Neural progenitor cell (in vitro differentiated cells): ENCODE measurements at regions not wholly inside any gene's neighbourhood (a gene's known extent, or its start where the extent isn't known, plus 50 kb on each side); places are given as distances from the start of the nearest gene placed in this dataset.

ENCODE experiments used
- DNase-seq: peaks from one replicate; pipeline ENCODE4 v3.0.0-alpha.2; 2016; ENCODE audit warnings: low spot score
- H2AFZ ChIP-seq: fragments of 200-600 bp; sonication (generic); replicated peaks from 2 replicates; pipeline ENCODE4 v1.6.1; 2016; ENCODE audit warnings: antibody characterized with exemption
- H3F3A ChIP-seq: fragments of 200-600 bp; sonication (generic); 2 replicates; pipeline ENCODE4 v1.6.1; 2016; ENCODE audit warnings: antibody characterized with exemption, low read depth
- H3K27ac ChIP-seq: fragments of 200-600 bp; sonication (generic); 2 replicates; pipeline ENCODE4 v1.5.1; 2016; ENCODE audit warnings: mild to moderate bottlenecking
- H3K27me3 ChIP-seq: fragments of 200-600 bp; sonication (generic); 2 replicates; pipeline ENCODE4 v1.6.1; 2016; ENCODE audit warnings: mild to moderate bottlenecking, moderate library complexity
- H3K36me3 ChIP-seq: fragments of 200-600 bp; sonication (generic); 2 replicates; pipeline ENCODE4 v1.5.1; 2016
- H3K4me1 ChIP-seq: fragments of 200-600 bp; sonication (generic); 2 replicates; pipeline ENCODE4 v1.6.1; 2016; ENCODE audit warnings: mixed run types
- H3K4me2 ChIP-seq: fragments of 200-600 bp; sonication (generic); 2 replicates; pipeline ENCODE4 v1.6.1; 2016
- H3K4me3 ChIP-seq: fragments of 200-600 bp; sonication (generic); 2 replicates; pipeline ENCODE4 v1.5.1; 2016
- H3K79me2 ChIP-seq: fragments of 200-600 bp; sonication (generic); 2 replicates; pipeline ENCODE4 v1.6.1; 2016; ENCODE audit warnings: low read depth
- H3K9ac ChIP-seq: fragments of 200-600 bp; sonication (generic); 2 replicates; pipeline ENCODE4 v1.6.1; 2016
- H3K9me3 ChIP-seq: fragments of 200-600 bp; sonication (generic); 2 replicates; pipeline ENCODE4 v1.5.1; 2016; ENCODE audit warnings: low read depth
- H4K20me1 ChIP-seq: fragments of 200-600 bp; sonication (generic); 2 replicates; pipeline ENCODE4 v1.6.1; 2016; ENCODE audit warnings: low read depth
- H3K27ac Mint-ChIP-seq: 3 replicates; pipeline ENCODE4 v1.8.0; 2021; ENCODE audit warnings: mixed read lengths
- H3K27me3 Mint-ChIP-seq: 2 replicates; pipeline ENCODE4 v1.8.0; 2022; ENCODE audit warnings: low read depth, mild to moderate bottlenecking, inconsistent platforms, moderate library complexity, mixed read lengths; ENCODE audit not compliant: insufficient read depth
- H3K36me3 Mint-ChIP-seq: 3 replicates; pipeline ENCODE4 v1.8.0; 2021; ENCODE audit warnings: mixed read lengths
- H3K4me1 Mint-ChIP-seq: 3 replicates; pipeline ENCODE4 v1.8.0; 2021; ENCODE audit warnings: mixed read lengths
- H3K4me3 Mint-ChIP-seq: 3 replicates; pipeline ENCODE4 v1.8.0; 2021; ENCODE audit warnings: mild to moderate bottlenecking, moderate library complexity, mixed read lengths
- H3K9me3 Mint-ChIP-seq: 3 replicates; pipeline ENCODE4 v1.8.0; 2020; ENCODE audit warnings: mixed read lengths
- CTCF ChIP-seq: fragments of 200-600 bp; sonication (generic); IDR thresholded peaks from 2 replicates; pipeline ENCODE4 v1.5.1; 2017; ENCODE audit warnings: antibody characterized with exemption, mild to moderate bottlenecking
- EZH2 ChIP-seq: fragments of 200-600 bp; sonication (generic); IDR thresholded peaks from 2 replicates; pipeline ENCODE4 v1.6.1; 2017; ENCODE audit warnings: antibody characterized with exemption, mild to moderate bottlenecking, moderate library complexity
- EZH2phosphoT487 ChIP-seq: fragments of 200-600 bp; sonication (generic); IDR thresholded peaks from 2 replicates; pipeline ENCODE4 v1.6.1; 2017; ENCODE audit warnings: antibody characterized with exemption

DNA sequence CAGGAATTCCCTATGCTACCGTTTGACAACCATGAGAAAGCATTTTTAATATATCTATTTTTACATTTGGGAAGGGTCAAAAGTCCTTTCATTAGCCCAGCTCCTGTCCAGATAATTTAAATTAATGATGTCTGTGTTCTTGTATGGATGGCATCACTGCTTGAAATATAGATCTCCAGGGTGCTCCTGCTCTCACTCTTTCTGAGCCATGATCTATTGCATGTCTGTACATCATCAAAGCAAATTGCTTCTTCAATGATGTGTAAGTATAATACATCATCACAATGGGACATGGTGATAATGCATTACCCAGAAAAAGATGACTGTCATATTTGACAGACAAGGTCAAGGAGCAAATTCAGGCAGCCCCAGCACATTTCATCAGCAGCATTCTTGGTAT, 223.6 kb upstream of the CNTN6 start:
- Histone ChIP-seq H3F3A (no peaks in the 10 kb centered on the region), H3K4me3 (no peak overlapping the region), H3K27ac (no peak overlapping the region), H4K20me1 (no peaks in the 10 kb centered on the region), H3K9ac (no peak overlapping the region), H3K79me2 (no peaks in the 10 kb centered on the region), H3K36me3 (no peaks in the 10 kb centered on the region), H3K4me1 (no peaks in the 10 kb centered on the region), H3K9me3 (peaks cover 3% of the 10 kb centered on the region), H3K4me2 (no peak overlapping the region), H2AFZ (no peak overlapping the region), H3K27me3 (no peaks in the 10 kb centered on the region)
- no peak overlapping the region for H3K4me3 Mint-ChIP-seq
- H3K27me3 Mint-ChIP-seq: no peaks in the 10 kb centered on the region
- no peaks in the 10 kb centered on the region for H3K9me3 Mint-ChIP-seq
- no peak for DNase-seq
- H3K27ac Mint-ChIP-seq: no peak overlapping the region
- H3K4me1 Mint-ChIP-seq: peaks cover 2% of the 10 kb centered on the region
- TF ChIP-seq EZH2 (no peak), EZH2phosphoT487 (no peak), CTCF (no peak)
- no peaks in the 10 kb centered on the region for H3K36me3 Mint-ChIP-seq

DNA sequence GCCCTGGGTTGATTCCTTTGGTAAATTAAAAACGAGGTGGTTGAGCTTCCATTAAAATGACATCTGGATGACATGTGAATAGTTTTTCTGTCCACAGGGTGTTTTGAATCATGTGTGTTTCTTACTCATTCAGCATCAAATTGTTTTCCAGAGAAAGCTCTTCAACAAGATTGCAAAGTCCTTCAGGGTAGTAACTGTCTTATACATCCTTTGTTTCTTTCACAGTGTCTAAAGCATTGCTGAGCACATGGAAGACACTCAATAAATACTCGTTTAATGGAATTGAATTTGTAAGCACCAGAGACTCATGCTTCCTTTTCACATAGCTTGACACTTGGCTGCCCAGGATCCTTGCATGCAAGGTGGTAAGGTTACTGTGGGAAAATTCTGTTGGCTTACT, 223.1 kb upstream of the CNTN6 start:
- no peaks in the 10 kb centered on the region for H4K20me1 ChIP-seq
- Mint-ChIP-seq H3K9me3 (no peaks in the 10 kb centered on the region), H3K27me3 (no peaks in the 10 kb centered on the region), H3K36me3 (no peaks in the 10 kb centered on the region), H3K4me1 (peaks cover 2% of the 10 kb centered on the region), H3K27ac (no peak overlapping the region), H3K4me3 (no peak overlapping the region)
- peaks cover 3% of the 10 kb centered on the region for H3K9me3 ChIP-seq
- no peaks in the 10 kb centered on the region for H3K79me2 ChIP-seq
- H3K27ac ChIP-seq: no peak overlapping the region
- no peak for DNase-seq
- no peaks in the 10 kb centered on the region for H3K4me1 ChIP-seq
- H3K9ac ChIP-seq: no peak overlapping the region
- H3K27me3 ChIP-seq: no peaks in the 10 kb centered on the region
- no peaks in the 10 kb centered on the region for H3K36me3 ChIP-seq
- no peak overlapping the region for H3K4me2 ChIP-seq
- no peak overlapping the region for H3K4me3 ChIP-seq
- H2AFZ ChIP-seq: peak overlapping the region; percentile 66
- no peak for TF ChIP-seq CTCF
- no peaks in the 10 kb centered on the region for H3F3A ChIP-seq

DNA sequence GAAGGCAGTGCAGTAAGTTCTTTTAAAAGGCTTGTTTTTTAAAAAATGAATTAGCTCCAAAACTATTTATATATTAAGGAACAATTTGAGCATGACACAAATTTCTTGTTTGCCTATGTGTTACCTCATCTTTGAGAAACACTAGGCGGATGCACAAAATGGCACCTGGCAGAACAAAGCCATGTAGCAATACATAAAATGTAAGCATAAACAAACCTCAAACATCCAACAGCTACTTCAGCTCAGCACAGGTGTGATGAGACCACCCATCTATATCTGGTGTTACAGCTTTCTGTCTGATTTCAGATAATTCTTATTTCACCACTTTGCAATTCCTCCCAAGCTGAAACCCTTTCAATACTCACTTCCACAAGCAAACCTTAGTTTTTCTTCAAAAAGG, 221.2 kb upstream of the CNTN6 start:
- Mint-ChIP-seq H3K9me3 (peaks cover 3% of the 10 kb centered on the region), H3K4me1 (peaks cover 2% of the 10 kb centered on the region), H3K36me3 (no peaks in the 10 kb centered on the region), H3K27ac (no peak overlapping the region), H3K4me3 (no peak overlapping the region), H3K27me3 (no peaks in the 10 kb centered on the region)
- H3K4me3 ChIP-seq: no peak overlapping the region
- no peaks in the 10 kb centered on the region for H3K36me3 ChIP-seq
- no peaks in the 10 kb centered on the region for H3K9me3 ChIP-seq
- H3K79me2 ChIP-seq: no peaks in the 10 kb centered on the region
- no peak overlapping the region for H2AFZ ChIP-seq
- no peaks in the 10 kb centered on the region for H3K4me1 ChIP-seq
- H3K27me3 ChIP-seq: no peaks in the 10 kb centered on the region
- H3K27ac ChIP-seq: no peak overlapping the region
- DNase-seq: no peak
- H3K4me2 ChIP-seq: no peak overlapping the region
- H4K20me1 ChIP-seq: no peaks in the 10 kb centered on the region
- no peak overlapping the region for H3K9ac ChIP-seq
- no peaks in the 10 kb centered on the region for H3F3A ChIP-seq
- TF ChIP-seq EZH2phosphoT487 (no peak), CTCF (no peak), EZH2 (no peak)

GRCh38 chr3:877001-877400, 215.8 kb upstream of the CNTN6 start:
- Histone ChIP-seq H3K4me3 (no peak overlapping the region), H2AFZ (no peak overlapping the region), H3K4me2 (no peak overlapping the region), H3K9ac (no peak overlapping the region), H3K36me3 (no peaks in the 10 kb centered on the region), H4K20me1 (no peaks in the 10 kb centered on the region), H3K4me1 (peaks cover 35% of the 10 kb centered on the region), H3K9me3 (no peaks in the 10 kb centered on the region), H3K79me2 (no peaks in the 10 kb centered on the region), H3K27me3 (no peaks in the 10 kb centered on the region), H3K27ac (no peak overlapping the region), H3F3A (peaks cover 30% of the 10 kb centered on the region)
- Mint-ChIP-seq H3K27me3 (peaks cover 6% of the 10 kb centered on the region), H3K36me3 (no peaks in the 10 kb centered on the region), H3K27ac (no peak overlapping the region), H3K4me1 (peaks cover 21% of the 10 kb centered on the region), H3K9me3 (peaks cover 3% of the 10 kb centered on the region), H3K4me3 (no peak overlapping the region)
- TF ChIP-seq EZH2phosphoT487: no peak
- no peak for TF ChIP-seq EZH2
- TF ChIP-seq CTCF: no peak
- DNase-seq: no peak
